ENCODE measurements at regions not wholly inside any gene's neighbourhood (a gene's known extent, or its start where the extent isn't known, plus 50 kb on each side); places are given as distances from the start of the nearest gene placed in this dataset.

GRCh38 chr15:87563869-87564268 is 692.7 kb downstream of the NTRK3 start:
- peaks cover 24% of the 10 kb centered on the region for H3K9me3 ChIP-seq (ENCODE audit: low read depth, low read length, poor library complexity, severe bottlenecking)
- no peak overlapping the region for H3K27ac ChIP-seq (ENCODE audit: low read depth, low read length, poor library complexity, severe bottlenecking)
- TF ChIP-seq EZH2 (IDR thresholded peaks at IDR 0.05; ENCODE audit: borderline replicate concordance, low read depth, low read length, poor library complexity, severe bottlenecking) (no peak), CTCF (conservative IDR thresholded peaks at IDR 0.05; ENCODE audit: low read depth, low read length) (no peak)
- CTCF ChIA-PET = no interaction called here
- no peaks in the 10 kb centered on the region for H3K27me3 ChIP-seq (replicated peaks; ENCODE audit: insufficient read depth, low read depth, low read length, poor library complexity)
- no peaks in the 10 kb centered on the region for H3K36me3 ChIP-seq (ENCODE audit: insufficient read depth, low read length, poor library complexity, severe bottlenecking)
- no peaks in the 10 kb centered on the region for H3K4me1 ChIP-seq (ENCODE audit: insufficient read depth, low read length, poor library complexity, severe bottlenecking)
- POLR2A ChIA-PET (ENCODE audit: low non-redundant PET) = no interaction called here
- intact Hi-C loops (cut with micrococcal nuclease; ENCODE audit: unreplicated experiment) = no loop called here
- no peak overlapping the region for H3K4me3 ChIP-seq (ENCODE audit: low read depth, low read length, poor library complexity, severe bottlenecking)
- no peak for DNase-seq (ENCODE audit: low spot score)
- no TSS peak for BruUV-seq (replicated peaks)

- peaks cover 31% of the 10 kb centered on the region for H3K9me3 ChIP-seq (ENCODE audit: low read depth, low read length, poor library complexity, severe bottlenecking)
- POLR2A ChIA-PET (ENCODE audit: low non-redundant PET) = no interaction called here
- no peaks in the 10 kb centered on the region for H3K36me3 ChIP-seq (ENCODE audit: insufficient read depth, low read length, poor library complexity, severe bottlenecking)
- H3K27me3 ChIP-seq (replicated peaks; ENCODE audit: insufficient read depth, low read depth, low read length, poor library complexity) = no peaks in the 10 kb centered on the region
- no peak for DNase-seq (ENCODE audit: low spot score)
- TF ChIP-seq CTCF (conservative IDR thresholded peaks at IDR 0.05; ENCODE audit: low read depth, low read length) = no peak
- no peak for TF ChIP-seq EZH2 (IDR thresholded peaks at IDR 0.05; ENCODE audit: borderline replicate concordance, low read depth, low read length, poor library complexity, severe bottlenecking)
- no TSS peak for BruUV-seq (replicated peaks)
- H3K4me3 ChIP-seq (ENCODE audit: low read depth, low read length, poor library complexity, severe bottlenecking) = no peak overlapping the region
- intact Hi-C loops (cut with micrococcal nuclease; ENCODE audit: unreplicated experiment) = no loop called here
- CTCF ChIA-PET = no interaction called here
- H3K27ac ChIP-seq (ENCODE audit: low read depth, low read length, poor library complexity, severe bottlenecking) = no peak overlapping the region
- H3K4me1 ChIP-seq (ENCODE audit: insufficient read depth, low read length, poor library complexity, severe bottlenecking) = no peaks in the 10 kb centered on the region
Measured at GRCh38 chr15:87562203-87562602, 694.3 kb downstream of the NTRK3 start.

- no TSS peak for BruUV-seq (replicated peaks)
- ChIA-PET POLR2A (ENCODE audit: low non-redundant PET) (no interaction called here), CTCF (no interaction called here)
- Histone ChIP-seq H3K36me3 (ENCODE audit: insufficient read depth, low read length, poor library complexity, severe bottlenecking) (no peaks in the 10 kb centered on the region), H3K9me3 (ENCODE audit: low read depth, low read length, poor library complexity, severe bottlenecking) (peaks cover 31% of the 10 kb centered on the region), H3K27ac (ENCODE audit: low read depth, low read length, poor library complexity, severe bottlenecking) (no peak overlapping the region), H3K4me3 (ENCODE audit: low read depth, low read length, poor library complexity, severe bottlenecking) (no peak overlapping the region), H3K4me1 (ENCODE audit: insufficient read depth, low read length, poor library complexity, severe bottlenecking) (no peaks in the 10 kb centered on the region), H3K27me3 (replicated peaks; ENCODE audit: insufficient read depth, low read depth, low read length, poor library complexity) (no peaks in the 10 kb centered on the region)
- DNase-seq (ENCODE audit: low spot score) = no peak
- intact Hi-C loops (cut with micrococcal nuclease; ENCODE audit: unreplicated experiment) = no loop called here
- TF ChIP-seq EZH2 (IDR thresholded peaks at IDR 0.05; ENCODE audit: borderline replicate concordance, low read depth, low read length, poor library complexity, severe bottlenecking) = no peak
- TF ChIP-seq CTCF (conservative IDR thresholded peaks at IDR 0.05; ENCODE audit: low read depth, low read length) = no peak
Measured at GRCh38 chr15:87561641-87562040, 694.9 kb downstream of the NTRK3 start.

Data from A673 (cell line).